Peyer's patch (tissue), 4 donors: ENCODE measurements at regions not wholly inside any gene's neighbourhood (a gene's known extent, or its start where the extent isn't known, plus 50 kb on each side); places are given as distances from the start of the nearest gene placed in this dataset.

Experiments used
- CTCF ChIP-seq, 6 experiments: fragments of 450-650 bp in 4 of 6; fragments of 200-600 bp in 2 of 6; sonication (generic) in 1 of 6; IDR thresholded peaks; one replicate each; pipeline ENCODE4 v1.5.1; 2017 to 2019; ENCODE audit warnings: antibody characterized with exemption in 6 of 6, mild to moderate bottlenecking in 3 of 6, moderate library complexity in 1 of 6
- POLR2A ChIP-seq, 2 donors: fragments of 450-650 bp; IDR thresholded peaks; one replicate each; pipeline ENCODE4 v1.5.1; 2017; ENCODE audit warnings: antibody characterized with exemption in 2 of 2, mild to moderate bottlenecking in 2 of 2, moderate library complexity in 2 of 2

GRCh38 chr17:13384626-13385025 is 217.1 kb downstream of the HS3ST3A1 start:
- no peak for TF ChIP-seq CTCF (IDR thresholded peaks at IDR 0.05)
- no peak for TF ChIP-seq POLR2A (IDR thresholded peaks at IDR 0.05)
